ENCODE measurements at regions not wholly inside any gene's neighbourhood (a gene's known extent, or its start where the extent isn't known, plus 50 kb on each side); places are given as distances from the start of the nearest gene placed in this dataset.

- TF ChIP-seq CTCF (conservative IDR thresholded peaks at IDR 0.05; ENCODE audit: low read length): no peak
- no peak for TF ChIP-seq EZH2phosphoT487 (IDR thresholded peaks at IDR 0.05; ENCODE audit: borderline replicate concordance, low read depth, low read length)
These were observed 274.5 kb upstream of the C2CD4B start for GRCh38 chr15:62439543-62440016.
